ENCODE measurements at regions not wholly inside any gene's neighbourhood (a gene's known extent, or its start where the extent isn't known, plus 50 kb on each side); places are given as distances from the start of the nearest gene placed in this dataset.

DNA sequence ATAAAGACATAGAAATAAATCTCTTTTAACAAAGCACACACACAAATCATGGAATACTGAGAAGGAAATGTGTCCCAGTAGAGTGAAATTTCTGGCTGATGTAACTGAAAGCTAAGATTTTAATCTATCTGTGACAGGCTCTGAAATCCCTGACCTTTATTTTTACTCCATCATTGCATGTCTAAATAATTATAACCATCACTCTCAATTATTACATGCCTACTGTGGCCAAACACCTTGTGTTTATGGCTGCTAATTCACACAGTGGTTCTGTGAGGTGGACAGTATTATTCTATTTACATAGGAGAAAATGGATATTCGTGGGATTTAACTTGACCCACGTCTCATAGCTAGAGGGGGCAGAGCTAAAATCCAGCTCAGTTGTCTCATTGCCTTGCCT lies 438.1 kb downstream of the TLL1 start:
- TF ChIP-seq, protein P1, sequence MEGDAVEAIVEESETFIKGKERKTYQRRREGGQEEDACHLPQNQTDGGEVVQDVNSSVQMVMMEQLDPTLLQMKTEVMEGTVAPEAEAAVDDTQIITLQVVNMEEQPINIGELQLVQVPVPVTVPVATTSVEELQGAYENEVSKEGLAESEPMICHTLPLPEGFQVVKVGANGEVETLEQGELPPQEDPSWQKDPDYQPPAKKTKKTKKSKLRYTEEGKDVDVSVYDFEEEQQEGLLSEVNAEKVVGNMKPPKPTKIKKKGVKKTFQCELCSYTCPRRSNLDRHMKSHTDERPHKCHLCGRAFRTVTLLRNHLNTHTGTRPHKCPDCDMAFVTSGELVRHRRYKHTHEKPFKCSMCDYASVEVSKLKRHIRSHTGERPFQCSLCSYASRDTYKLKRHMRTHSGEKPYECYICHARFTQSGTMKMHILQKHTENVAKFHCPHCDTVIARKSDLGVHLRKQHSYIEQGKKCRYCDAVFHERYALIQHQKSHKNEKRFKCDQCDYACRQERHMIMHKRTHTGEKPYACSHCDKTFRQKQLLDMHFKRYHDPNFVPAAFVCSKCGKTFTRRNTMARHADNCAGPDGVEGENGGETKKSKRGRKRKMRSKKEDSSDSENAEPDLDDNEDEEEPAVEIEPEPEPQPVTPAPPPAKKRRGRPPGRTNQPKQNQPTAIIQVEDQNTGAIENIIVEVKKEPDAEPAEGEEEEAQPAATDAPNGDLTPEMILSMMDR (conservative IDR thresholded peaks at IDR 0.05; ENCODE audit: low read depth, low read length) = no peak
- TF ChIP-seq RAD21 (IDR thresholded peaks at IDR 0.05; ENCODE audit: low read length) (no peak), POLR2A (IDR thresholded peaks at IDR 0.05; ENCODE audit: low read depth, low read length) (no peak), BHLHE40 (IDR thresholded peaks at IDR 0.05; ENCODE audit: low read depth, low read length) (no peak)
- TF ChIP-seq, protein P2, sequence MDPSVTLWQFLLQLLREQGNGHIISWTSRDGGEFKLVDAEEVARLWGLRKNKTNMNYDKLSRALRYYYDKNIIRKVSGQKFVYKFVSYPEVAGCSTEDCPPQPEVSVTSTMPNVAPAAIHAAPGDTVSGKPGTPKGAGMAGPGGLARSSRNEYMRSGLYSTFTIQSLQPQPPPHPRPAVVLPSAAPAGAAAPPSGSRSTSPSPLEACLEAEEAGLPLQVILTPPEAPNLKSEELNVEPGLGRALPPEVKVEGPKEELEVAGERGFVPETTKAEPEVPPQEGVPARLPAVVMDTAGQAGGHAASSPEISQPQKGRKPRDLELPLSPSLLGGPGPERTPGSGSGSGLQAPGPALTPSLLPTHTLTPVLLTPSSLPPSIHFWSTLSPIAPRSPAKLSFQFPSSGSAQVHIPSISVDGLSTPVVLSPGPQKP (IDR thresholded peaks at IDR 0.05; ENCODE audit: borderline replicate concordance, low read depth, low read length) = no peak

Data from IMR-90 (cell line).